ENCODE measurements at regions not wholly inside any gene's neighbourhood (a gene's known extent, or its start where the extent isn't known, plus 50 kb on each side); places are given as distances from the start of the nearest gene placed in this dataset.
A peak's percentile ranks its signal among the peaks of the same experiment; 100 is the strongest.

DNA sequence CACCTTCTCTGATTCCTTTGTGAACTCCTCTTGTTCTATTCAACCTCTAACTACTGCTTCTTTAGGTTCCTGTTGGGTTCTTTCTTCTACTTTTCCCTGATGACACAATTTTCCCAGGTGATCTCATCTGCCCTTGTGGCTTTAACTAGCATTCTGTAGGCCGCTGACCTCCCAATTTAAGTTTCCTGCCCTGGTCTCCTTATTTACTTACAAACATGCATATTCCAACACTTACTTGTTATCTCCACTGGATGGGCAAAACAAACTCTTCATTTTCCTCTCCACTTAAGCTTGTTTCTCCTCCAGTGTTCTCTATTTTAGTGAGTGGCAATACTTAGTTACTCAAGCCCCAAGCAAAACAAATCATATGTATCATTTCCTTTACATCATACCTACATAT, 734.5 kb downstream of the METTL15 start:
- Histone ChIP-seq H3K27me3 (ENCODE audit: control insufficient read depth in 3 of 3, insufficient read depth in 3 of 3, low read length in 2 of 3) (no peaks in the 10 kb centered on the region), H3K36me3 (ENCODE audit: control insufficient read depth in 4 of 4, insufficient read depth in 4 of 4, low read length in 4 of 4) (no peaks in the 10 kb centered on the region), H3K4me3 (no peak overlapping the region), H3K27ac (ENCODE audit: low read depth in 1 of 2, low read length in 1 of 2) (no peak overlapping the region), H3K9me3 (ENCODE audit: control insufficient read depth in 4 of 4, insufficient read depth in 3 of 4, low read length in 3 of 4) (no peaks in the 10 kb centered on the region), H3K9ac (ENCODE audit: insufficient read depth in 1 of 2, low read length in 2 of 2) (no peak overlapping the region), H3K4me1 (ENCODE audit: control insufficient read depth in 5 of 5, insufficient read depth in 5 of 5, low read length in 5 of 5) (no peaks in the 10 kb centered on the region)
- no peak for DNase-seq
- no peak for ATAC-seq (ENCODE audit: insufficient read depth, low FRiP score)
- WGBS, 2 donors: 57 to 59% methylated on average over 1 of the region's 1 CpG
- TF ChIP-seq CTCF (IDR thresholded peaks at IDR 0.05; ENCODE audit: control extremely low read depth, extremely low read depth): no peak

GRCh38 chr11:28838741-28839140, 730.6 kb downstream of the METTL15 start:
- Histone ChIP-seq H3K27me3 (ENCODE audit: control insufficient read depth in 3 of 3, insufficient read depth in 3 of 3, low read length in 2 of 3) (no peaks in the 10 kb centered on the region), H3K4me1 (ENCODE audit: control insufficient read depth in 5 of 5, insufficient read depth in 5 of 5, low read length in 5 of 5) (no peaks in the 10 kb centered on the region), H3K4me3 (no peak overlapping the region), H3K9ac (ENCODE audit: insufficient read depth in 1 of 2, low read length in 2 of 2) (no peak overlapping the region), H3K9me3 (ENCODE audit: control insufficient read depth in 4 of 4, insufficient read depth in 3 of 4, low read length in 3 of 4) (no peaks in the 10 kb centered on the region), H3K27ac (ENCODE audit: low read depth in 1 of 2, low read length in 1 of 2) (no peak overlapping the region), H3K36me3 (ENCODE audit: control insufficient read depth in 4 of 4, insufficient read depth in 4 of 4, low read length in 4 of 4) (no peaks in the 10 kb centered on the region)
- WGBS, 2 donors: 45 to 67% methylated on average over 1 of the region's 1 CpG
- no peak for TF ChIP-seq CTCF (IDR thresholded peaks at IDR 0.05; ENCODE audit: control extremely low read depth, extremely low read depth)
- DNase-seq: no peak
- ATAC-seq (ENCODE audit: insufficient read depth, low FRiP score): no peak

DNA sequence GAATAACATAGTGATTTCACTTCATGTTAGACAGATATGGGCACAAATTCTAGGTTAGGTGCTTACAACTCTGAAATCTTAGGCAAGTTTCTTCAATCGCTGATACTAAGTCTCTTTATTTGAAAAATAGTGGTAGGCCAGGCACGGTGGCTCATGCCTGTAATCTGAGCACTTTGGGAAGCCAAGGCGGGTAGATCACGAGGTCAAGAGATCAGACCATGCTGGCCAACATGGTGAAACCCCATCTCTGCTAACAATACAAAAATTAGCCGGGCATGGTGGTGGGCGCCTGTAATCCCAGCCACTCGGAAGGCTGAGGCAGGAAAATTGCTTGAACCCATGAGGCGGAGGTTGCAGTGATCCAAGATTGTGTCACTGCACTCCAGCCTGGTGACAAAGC, 729.4 kb downstream of the METTL15 start:
- Histone ChIP-seq H3K9ac (ENCODE audit: insufficient read depth in 1 of 2, low read length in 2 of 2) (no peak overlapping the region), H3K9me3 (ENCODE audit: control insufficient read depth in 4 of 4, insufficient read depth in 3 of 4, low read length in 3 of 4) (no peaks in the 10 kb centered on the region), H3K36me3 (ENCODE audit: control insufficient read depth in 4 of 4, insufficient read depth in 4 of 4, low read length in 4 of 4) (no peaks in the 10 kb centered on the region), H3K27me3 (ENCODE audit: control insufficient read depth in 3 of 3, insufficient read depth in 3 of 3, low read length in 2 of 3) (no peaks in the 10 kb centered on the region), H3K27ac (ENCODE audit: low read depth in 1 of 2, low read length in 1 of 2) (no peak overlapping the region), H3K4me3 (no peak overlapping the region), H3K4me1 (ENCODE audit: control insufficient read depth in 5 of 5, insufficient read depth in 5 of 5, low read length in 5 of 5) (no peaks in the 10 kb centered on the region)
- WGBS, 2 donors: 84 to 90% methylated on average over 8 of the region's 8 CpGs
- TF ChIP-seq CTCF (IDR thresholded peaks at IDR 0.05; ENCODE audit: control extremely low read depth, extremely low read depth): no peak
- ATAC-seq (ENCODE audit: insufficient read depth, low FRiP score) (no peak), DNase-seq (no peak)

DNA sequence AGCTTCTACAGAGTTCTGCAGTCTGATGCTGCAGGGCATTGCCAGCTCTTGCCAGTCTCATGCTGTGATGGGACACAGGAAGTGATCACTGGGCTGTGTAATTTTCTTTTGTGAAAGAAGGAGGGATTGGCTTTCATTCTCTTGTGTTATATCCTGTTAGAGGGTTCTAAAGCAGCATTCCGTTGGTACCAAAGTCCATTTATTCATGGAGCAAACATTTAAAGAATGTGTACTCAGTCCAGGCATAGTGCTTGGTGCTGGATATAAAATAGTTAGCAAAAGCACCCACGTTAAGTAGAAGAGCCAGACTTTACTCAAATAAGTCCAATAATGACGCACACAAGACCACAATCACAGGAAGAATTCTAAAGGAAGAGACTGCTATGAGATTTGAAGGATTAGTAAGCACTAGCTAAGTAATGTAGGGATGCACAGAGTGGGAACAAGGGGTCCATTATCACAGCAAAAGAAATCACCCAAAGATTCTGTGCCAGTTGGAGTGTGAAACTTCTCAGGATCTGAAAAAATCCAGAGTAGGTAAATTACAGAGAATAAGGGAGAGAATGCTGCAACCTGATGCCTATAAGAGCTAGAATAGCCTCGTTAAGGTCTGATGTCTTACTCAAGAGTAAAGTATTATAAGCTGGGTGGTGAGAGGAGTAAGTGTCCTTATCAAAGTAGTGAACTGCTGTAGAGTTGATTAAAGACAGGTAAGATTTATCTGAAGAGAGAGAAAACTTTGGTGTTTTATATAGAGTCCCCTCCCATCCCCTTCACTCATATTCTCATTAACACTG, 728.3 kb downstream of the METTL15 start:
- ATAC-seq (ENCODE audit: insufficient read depth, low FRiP score): peak; percentile 15

More for the DNA sequence above, 728.3 kb downstream of the METTL15 start:
- Histone ChIP-seq H3K4me3 (no peak overlapping the region), H3K9ac (ENCODE audit: insufficient read depth in 1 of 2, low read length in 2 of 2) (no peak overlapping the region), H3K36me3 (ENCODE audit: control insufficient read depth in 4 of 4, insufficient read depth in 4 of 4, low read length in 4 of 4) (no peaks in the 10 kb centered on the region), H3K27ac (ENCODE audit: low read depth in 1 of 2, low read length in 1 of 2) (no peak overlapping the region), H3K9me3 (ENCODE audit: control insufficient read depth in 4 of 4, insufficient read depth in 3 of 4, low read length in 3 of 4) (no peaks in the 10 kb centered on the region), H3K27me3 (ENCODE audit: control insufficient read depth in 3 of 3, insufficient read depth in 3 of 3, low read length in 2 of 3) (no peaks in the 10 kb centered on the region), H3K4me1 (ENCODE audit: control insufficient read depth in 5 of 5, insufficient read depth in 5 of 5, low read length in 5 of 5) (no peaks in the 10 kb centered on the region)
- DNase-seq: peak in 1 of 3 donors; percentile 1
- TF ChIP-seq CTCF (IDR thresholded peaks at IDR 0.05; ENCODE audit: control extremely low read depth, extremely low read depth): no peak
- WGBS, 2 donors: 46 to 57% methylated on average over 4 of the region's 4 CpGs

All from lung (tissue), 11 donors.